ENCODE measurements at regions not wholly inside any gene's neighbourhood (a gene's known extent, or its start where the extent isn't known, plus 50 kb on each side); places are given as distances from the start of the nearest gene placed in this dataset.

- H3K36me3 ChIP-seq (ENCODE audit: control insufficient read depth, insufficient read depth, low read length) = no peaks in the 10 kb centered on the region
- POLR2A ChIA-PET = no interaction called here
- CTCF ChIA-PET = no interaction called here
- H3K27me3 ChIP-seq (ENCODE audit: control insufficient read depth, insufficient read depth, low read length) = no peaks in the 10 kb centered on the region
- TF ChIP-seq CTCF (IDR thresholded peaks at IDR 0.05; ENCODE audit: insufficient read depth, low read depth, low read length) = no peak
- DNase-seq (ENCODE audit: low read depth) = no peak
- no peak overlapping the region for H3K4me3 ChIP-seq (ENCODE audit: low read depth, low read length)
Observed at GRCh38 chr6:49003348-49003747, 459.7 kb downstream of the MMUT start.

- Histone ChIP-seq H3K4me3 (ENCODE audit: low read depth, low read length) (no peak overlapping the region), H3K36me3 (ENCODE audit: control insufficient read depth, insufficient read depth, low read length) (no peaks in the 10 kb centered on the region), H3K27me3 (ENCODE audit: control insufficient read depth, insufficient read depth, low read length) (no peaks in the 10 kb centered on the region)
- ChIA-PET CTCF (no interaction called here), POLR2A (no interaction called here)
- peak; percentile 4 for DNase-seq (ENCODE audit: low read depth)
- no peak for TF ChIP-seq CTCF (IDR thresholded peaks at IDR 0.05; ENCODE audit: insufficient read depth, low read depth, low read length)
Observed at GRCh38 chr6:49001856-49002541, 461.1 kb downstream of the MMUT start.

GRCh38 chr6:48998574-48998973 is 464.5 kb downstream of the MMUT start:
- TF ChIP-seq CTCF (IDR thresholded peaks at IDR 0.05; ENCODE audit: insufficient read depth, low read depth, low read length) = no peak
- Histone ChIP-seq H3K4me3 (ENCODE audit: low read depth, low read length) (no peak overlapping the region), H3K27me3 (ENCODE audit: control insufficient read depth, insufficient read depth, low read length) (no peaks in the 10 kb centered on the region), H3K36me3 (ENCODE audit: control insufficient read depth, insufficient read depth, low read length) (no peaks in the 10 kb centered on the region)
- DNase-seq (ENCODE audit: low read depth) = no peak
- ChIA-PET CTCF (no interaction called here), POLR2A (no interaction called here)

GRCh38 chr6:48996461-48997119 is 466.5 kb downstream of the MMUT start:
- H3K4me3 ChIP-seq (ENCODE audit: low read depth, low read length) = no peak overlapping the region
- ChIA-PET POLR2A (no interaction called here), CTCF (no interaction called here)
- TF ChIP-seq CTCF (IDR thresholded peaks at IDR 0.05; ENCODE audit: insufficient read depth, low read depth, low read length) = no peak
- no peaks in the 10 kb centered on the region for H3K27me3 ChIP-seq (ENCODE audit: control insufficient read depth, insufficient read depth, low read length)
- H3K36me3 ChIP-seq (ENCODE audit: control insufficient read depth, insufficient read depth, low read length) = no peaks in the 10 kb centered on the region
- DNase-seq (ENCODE audit: low read depth) = no peak

- H3K4me3 ChIP-seq (ENCODE audit: low read depth, low read length) = no peak overlapping the region
- ChIA-PET CTCF (no interaction called here), POLR2A (no interaction called here)
- no peak for TF ChIP-seq CTCF (IDR thresholded peaks at IDR 0.05; ENCODE audit: insufficient read depth, low read depth, low read length)
- H3K36me3 ChIP-seq (ENCODE audit: control insufficient read depth, insufficient read depth, low read length) = no peaks in the 10 kb centered on the region
- no peak for DNase-seq (ENCODE audit: low read depth)
- H3K27me3 ChIP-seq (ENCODE audit: control insufficient read depth, insufficient read depth, low read length) = no peaks in the 10 kb centered on the region
Observed at GRCh38 chr6:48994811-48995210, 468.2 kb downstream of the MMUT start.

Data from BJ (cell line).